VCaP (cell line): ENCODE measurements at regions not wholly inside any gene's neighbourhood (a gene's known extent, or its start where the extent isn't known, plus 50 kb on each side); places are given as distances from the start of the nearest gene placed in this dataset.

ENCODE experiments used
- H3K27ac ChIP-seq: fragments of 450-650 bp; 2 replicates; pipeline ENCODE4 v1.5.1; 2017
- TF ChIP-seq, protein P1 (sequence below): fragments of 450-650 bp; conservative IDR thresholded peaks from 2 replicates; pipeline ENCODE4 v1.5.1; 2017; ENCODE audit warnings: mild to moderate bottlenecking, moderate library complexity

DNA sequence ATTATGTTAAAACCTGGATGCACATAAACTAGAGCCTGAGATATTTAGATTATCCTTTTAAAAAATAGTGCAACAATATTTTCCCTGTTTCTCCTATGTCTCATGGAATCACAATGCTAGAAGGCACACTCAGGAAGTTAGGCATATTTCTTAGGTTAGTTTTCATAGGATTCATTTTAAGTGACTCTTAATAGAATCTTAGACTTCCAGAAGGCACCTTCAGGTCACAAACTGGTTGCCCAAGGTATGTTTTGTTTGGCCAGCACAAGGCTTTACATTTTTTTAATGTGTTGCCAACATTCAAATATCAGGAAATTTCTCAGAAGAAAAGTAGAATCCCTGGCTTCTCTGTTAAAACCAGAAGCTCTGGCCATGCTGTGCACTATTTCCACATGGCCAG lies 129.3 kb downstream of the LNPK start:
- H3K27ac ChIP-seq: no peak overlapping the region
- TF ChIP-seq, protein P1, sequence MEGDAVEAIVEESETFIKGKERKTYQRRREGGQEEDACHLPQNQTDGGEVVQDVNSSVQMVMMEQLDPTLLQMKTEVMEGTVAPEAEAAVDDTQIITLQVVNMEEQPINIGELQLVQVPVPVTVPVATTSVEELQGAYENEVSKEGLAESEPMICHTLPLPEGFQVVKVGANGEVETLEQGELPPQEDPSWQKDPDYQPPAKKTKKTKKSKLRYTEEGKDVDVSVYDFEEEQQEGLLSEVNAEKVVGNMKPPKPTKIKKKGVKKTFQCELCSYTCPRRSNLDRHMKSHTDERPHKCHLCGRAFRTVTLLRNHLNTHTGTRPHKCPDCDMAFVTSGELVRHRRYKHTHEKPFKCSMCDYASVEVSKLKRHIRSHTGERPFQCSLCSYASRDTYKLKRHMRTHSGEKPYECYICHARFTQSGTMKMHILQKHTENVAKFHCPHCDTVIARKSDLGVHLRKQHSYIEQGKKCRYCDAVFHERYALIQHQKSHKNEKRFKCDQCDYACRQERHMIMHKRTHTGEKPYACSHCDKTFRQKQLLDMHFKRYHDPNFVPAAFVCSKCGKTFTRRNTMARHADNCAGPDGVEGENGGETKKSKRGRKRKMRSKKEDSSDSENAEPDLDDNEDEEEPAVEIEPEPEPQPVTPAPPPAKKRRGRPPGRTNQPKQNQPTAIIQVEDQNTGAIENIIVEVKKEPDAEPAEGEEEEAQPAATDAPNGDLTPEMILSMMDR: no peak

DNA sequence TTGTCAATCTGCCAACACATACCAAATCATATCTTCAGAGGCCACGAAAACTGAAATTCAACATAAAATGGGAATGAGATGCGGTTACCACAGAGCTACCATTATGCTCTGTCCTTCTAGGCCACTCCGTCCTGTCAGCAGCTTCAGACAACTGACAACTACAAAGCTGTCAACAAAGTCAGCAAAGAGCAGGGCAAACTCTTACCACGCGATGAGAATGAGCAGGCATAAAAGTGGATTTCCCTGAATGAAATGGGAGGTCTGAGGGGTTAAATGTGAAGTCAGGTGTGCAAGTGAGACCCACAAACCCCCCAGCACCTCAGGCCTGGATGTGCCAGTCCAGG lies 130.1 kb downstream of the LNPK start:
- TF ChIP-seq, protein P1: no peak
- no peak overlapping the region for H3K27ac ChIP-seq

DNA sequence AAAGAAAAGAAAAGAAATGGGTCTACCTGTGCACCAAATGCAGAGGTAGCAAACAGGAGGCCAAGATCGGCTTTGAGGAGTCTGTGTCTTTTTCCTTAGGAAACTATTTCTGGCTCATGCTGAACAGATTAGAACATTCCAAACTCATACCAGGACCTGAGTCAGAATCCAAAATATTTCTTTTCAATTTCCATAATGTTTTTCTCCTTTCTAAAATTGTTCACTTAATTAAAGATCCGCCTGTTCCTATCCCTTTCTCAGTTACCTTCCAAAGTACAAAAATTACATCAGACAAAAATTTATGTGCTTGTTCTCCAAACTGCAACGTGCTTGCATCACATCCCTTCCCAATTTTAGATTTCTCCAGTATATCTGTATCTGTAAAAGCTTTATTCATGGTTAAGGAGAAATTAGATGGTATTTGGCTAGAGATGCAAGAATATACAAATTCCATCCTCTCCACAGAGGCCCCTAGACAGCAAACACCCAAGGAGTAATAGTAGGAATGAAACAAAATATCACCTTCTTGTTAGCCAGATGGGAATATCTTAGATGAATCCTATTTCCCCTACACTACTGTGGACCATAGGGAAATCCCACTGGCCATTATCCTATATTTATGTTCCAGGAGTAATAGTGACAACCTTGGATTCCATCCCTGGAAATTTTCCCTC lies 130.6 kb downstream of the LNPK start:
- TF ChIP-seq, protein P1: no peak
- no peak overlapping the region for H3K27ac ChIP-seq

DNA sequence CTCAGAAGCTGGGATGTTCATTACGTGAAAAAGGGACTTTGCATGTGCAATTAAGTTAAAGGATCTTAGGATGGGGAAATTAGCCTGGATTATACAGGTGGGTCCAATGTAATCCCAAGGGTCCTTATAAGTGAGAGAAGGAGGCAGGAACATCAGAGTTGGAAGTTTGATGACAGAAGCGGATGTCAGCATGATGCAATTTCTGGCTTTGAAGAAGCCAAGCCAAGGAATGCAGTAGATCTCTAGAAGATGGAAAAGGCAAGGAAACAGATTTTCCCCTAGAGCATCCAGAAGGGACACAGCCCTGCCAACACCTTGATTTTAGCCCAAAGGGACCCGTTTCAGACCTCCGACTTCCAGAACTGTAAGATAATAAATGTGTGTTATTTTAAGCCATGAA lies 136.4 kb downstream of the LNPK start:
- H3K27ac ChIP-seq: no peak overlapping the region
- TF ChIP-seq, protein P1: no peak

DNA sequence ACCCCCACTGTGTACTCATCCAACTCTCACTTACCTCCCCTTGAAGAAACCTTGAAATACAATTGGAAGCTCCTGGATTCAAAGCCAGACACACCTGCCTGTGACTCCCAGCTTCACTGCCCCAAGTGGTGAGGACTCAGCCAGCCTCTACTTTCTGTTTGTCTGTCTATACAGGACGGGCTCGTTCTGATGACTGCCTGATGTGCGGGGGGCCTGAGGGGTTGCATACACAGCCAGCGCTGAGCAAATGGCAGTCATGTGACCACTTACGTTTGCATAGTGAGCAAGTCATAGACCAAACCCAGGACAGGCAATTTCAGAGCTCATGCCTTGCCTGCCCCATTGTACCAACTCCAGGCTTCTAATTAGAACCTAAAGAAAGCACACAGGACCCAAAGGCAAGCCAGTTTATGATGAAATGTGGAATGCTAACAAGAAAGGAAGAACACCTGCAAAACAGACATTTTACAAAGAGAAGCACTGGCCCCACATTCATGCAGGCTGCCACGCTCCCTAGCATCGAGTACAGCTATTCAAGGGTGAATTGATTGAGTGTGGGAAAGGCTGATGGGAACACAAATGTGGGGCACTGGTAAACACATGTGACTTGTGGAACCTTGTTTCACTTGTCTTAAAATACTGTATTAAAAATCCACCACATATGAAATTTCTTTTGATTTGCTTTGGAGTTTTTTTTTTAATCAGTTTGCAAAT lies 137.8 kb downstream of the LNPK start:
- H3K27ac ChIP-seq: no peak overlapping the region
- TF ChIP-seq, protein P1: no peak

DNA sequence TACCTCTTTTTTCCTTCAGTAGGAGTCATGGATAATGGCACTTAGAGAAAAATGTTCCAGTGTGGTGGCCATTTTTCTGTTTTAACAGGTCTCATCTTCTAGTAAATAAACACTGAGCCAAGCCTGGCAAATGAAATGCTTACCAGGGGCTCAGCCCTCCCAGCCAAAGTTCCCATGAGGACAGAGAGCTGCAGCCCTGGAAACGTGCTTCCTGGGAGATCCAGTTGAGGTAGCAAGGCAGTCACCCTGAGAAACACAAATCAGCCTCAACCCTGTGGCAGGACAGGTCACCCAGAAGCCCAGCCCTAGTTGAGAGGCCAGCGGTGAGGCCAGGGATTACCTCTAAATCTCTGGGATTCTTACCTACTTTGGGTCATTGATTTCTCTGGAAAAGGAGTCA lies 140.1 kb downstream of the LNPK start:
- no peak overlapping the region for H3K27ac ChIP-seq
- TF ChIP-seq, protein P1: no peak

DNA sequence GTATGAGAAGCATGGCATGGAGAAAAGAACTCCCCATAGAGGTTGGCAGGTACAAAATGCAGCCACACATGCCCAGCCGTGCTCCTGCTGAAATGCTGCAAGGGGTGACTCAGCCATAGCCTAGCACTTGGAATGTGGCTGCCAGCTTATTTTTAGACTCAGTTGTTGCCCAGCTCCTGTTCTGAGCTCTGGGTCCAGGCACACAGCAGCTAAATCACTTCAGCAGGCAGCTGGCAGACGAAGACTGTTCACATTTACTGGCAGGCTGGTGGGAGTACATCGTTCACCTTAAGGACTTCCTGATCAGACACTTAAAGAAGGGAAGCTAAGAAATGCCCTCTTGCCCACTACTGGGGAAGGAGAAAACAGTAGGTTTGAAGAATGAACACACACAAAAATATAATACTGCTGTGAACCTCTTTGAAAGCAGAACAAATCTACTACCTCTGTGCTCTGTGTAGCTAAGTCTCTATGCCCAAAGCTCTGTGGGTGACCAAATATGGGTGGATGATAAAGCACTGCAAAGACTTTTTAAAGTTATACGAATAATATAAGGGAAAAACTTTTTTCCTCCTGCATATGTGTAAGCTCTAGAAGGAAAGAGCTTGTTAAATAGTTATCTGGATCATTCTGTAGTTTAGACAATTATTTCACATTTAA lies 146.1 kb downstream of the LNPK start:
- no peak overlapping the region for H3K27ac ChIP-seq
- TF ChIP-seq, protein P1: no peak
